ENCODE measurements at regions not wholly inside any gene's neighbourhood (a gene's known extent, or its start where the extent isn't known, plus 50 kb on each side); places are given as distances from the start of the nearest gene placed in this dataset.

- Histone ChIP-seq H3K4me3 (replicated peaks; ENCODE audit: insufficient read depth, low read length) (no peak overlapping the region), H3K27me3 (ENCODE audit: insufficient read depth, poor library complexity, severe bottlenecking) (peaks cover 2% of the 10 kb centered on the region), H3K27ac (replicated peaks) (no peak overlapping the region)
- no peak for DNase-seq (ENCODE audit: low read depth in 1 of 2, low spot score in 1 of 2)
- TF ChIP-seq GABPA (IDR thresholded peaks at IDR 0.05; ENCODE audit: low read depth), result no peak
Measured at GRCh38 chr15:37744521-37744920, 189.9 kb upstream of the TMCO5A start.

GRCh38 chr15:37751401-37751800, 183.0 kb upstream of the TMCO5A start:
- DNase-seq (ENCODE audit: low read depth in 1 of 2, low spot score in 1 of 2), result no peak
- no peak overlapping the region for H3K4me3 ChIP-seq (replicated peaks; ENCODE audit: insufficient read depth, low read length)
- TF ChIP-seq, protein P1, sequence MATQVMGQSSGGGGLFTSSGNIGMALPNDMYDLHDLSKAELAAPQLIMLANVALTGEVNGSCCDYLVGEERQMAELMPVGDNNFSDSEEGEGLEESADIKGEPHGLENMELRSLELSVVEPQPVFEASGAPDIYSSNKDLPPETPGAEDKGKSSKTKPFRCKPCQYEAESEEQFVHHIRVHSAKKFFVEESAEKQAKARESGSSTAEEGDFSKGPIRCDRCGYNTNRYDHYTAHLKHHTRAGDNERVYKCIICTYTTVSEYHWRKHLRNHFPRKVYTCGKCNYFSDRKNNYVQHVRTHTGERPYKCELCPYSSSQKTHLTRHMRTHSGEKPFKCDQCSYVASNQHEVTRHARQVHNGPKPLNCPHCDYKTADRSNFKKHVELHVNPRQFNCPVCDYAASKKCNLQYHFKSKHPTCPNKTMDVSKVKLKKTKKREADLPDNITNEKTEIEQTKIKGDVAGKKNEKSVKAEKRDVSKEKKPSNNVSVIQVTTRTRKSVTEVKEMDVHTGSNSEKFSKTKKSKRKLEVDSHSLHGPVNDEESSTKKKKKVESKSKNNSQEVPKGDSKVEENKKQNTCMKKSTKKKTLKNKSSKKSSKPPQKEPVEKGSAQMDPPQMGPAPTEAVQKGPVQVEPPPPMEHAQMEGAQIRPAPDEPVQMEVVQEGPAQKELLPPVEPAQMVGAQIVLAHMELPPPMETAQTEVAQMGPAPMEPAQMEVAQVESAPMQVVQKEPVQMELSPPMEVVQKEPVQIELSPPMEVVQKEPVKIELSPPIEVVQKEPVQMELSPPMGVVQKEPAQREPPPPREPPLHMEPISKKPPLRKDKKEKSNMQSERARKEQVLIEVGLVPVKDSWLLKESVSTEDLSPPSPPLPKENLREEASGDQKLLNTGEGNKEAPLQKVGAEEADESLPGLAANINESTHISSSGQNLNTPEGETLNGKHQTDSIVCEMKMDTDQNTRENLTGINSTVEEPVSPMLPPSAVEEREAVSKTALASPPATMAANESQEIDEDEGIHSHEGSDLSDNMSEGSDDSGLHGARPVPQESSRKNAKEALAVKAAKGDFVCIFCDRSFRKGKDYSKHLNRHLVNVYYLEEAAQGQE (IDR thresholded peaks at IDR 0.05; ENCODE audit: insufficient replicate concordance, low read depth), result no peak
- no peak for TF ChIP-seq POLR2AphosphoS5 (IDR thresholded peaks at IDR 0.05; ENCODE audit: low read depth)
- no peak overlapping the region for H3K27ac ChIP-seq (replicated peaks)
- H3K27me3 ChIP-seq (ENCODE audit: insufficient read depth, poor library complexity, severe bottlenecking), result no peaks in the 10 kb centered on the region

DNA sequence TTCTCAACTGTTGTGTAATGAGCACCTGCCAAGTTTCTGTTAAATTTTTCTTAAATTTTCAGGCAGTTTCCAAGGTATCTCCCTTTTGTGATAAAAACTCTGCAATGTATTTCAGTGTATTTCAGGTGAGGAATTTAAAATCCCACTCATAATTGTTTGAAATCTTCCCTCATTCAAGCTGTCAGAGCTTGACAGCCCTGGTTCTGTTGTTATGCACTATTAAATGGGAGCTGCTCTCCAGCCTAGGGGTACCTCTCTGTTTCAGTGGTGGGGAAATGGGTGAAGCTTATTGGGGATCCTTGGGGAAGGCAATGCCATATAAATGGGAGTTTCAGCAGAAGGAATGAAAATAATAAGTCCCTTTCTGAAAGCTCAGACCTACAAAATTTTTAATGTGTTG, 178.0 kb upstream of the TMCO5A start:
- TF ChIP-seq SPI1 (IDR thresholded peaks at IDR 0.05; ENCODE audit: borderline replicate concordance, low read depth) (no peak), POLR2AphosphoS5 (IDR thresholded peaks at IDR 0.05; ENCODE audit: low read depth) (no peak), GABPA (IDR thresholded peaks at IDR 0.05; ENCODE audit: low read depth) (no peak), CTCF (IDR thresholded peaks at IDR 0.05; ENCODE audit: insufficient read depth, low read length) (no peak)
- TF ChIP-seq, protein P1 (IDR thresholded peaks at IDR 0.05; ENCODE audit: insufficient replicate concordance, low read depth), result no peak
- no peak for DNase-seq (ENCODE audit: low read depth in 1 of 2, low spot score in 1 of 2)
- Histone ChIP-seq H3K27ac (replicated peaks) (no peak overlapping the region), H3K27me3 (ENCODE audit: insufficient read depth, poor library complexity, severe bottlenecking) (no peaks in the 10 kb centered on the region), H3K4me3 (replicated peaks; ENCODE audit: insufficient read depth, low read length) (no peak overlapping the region)

DNA sequence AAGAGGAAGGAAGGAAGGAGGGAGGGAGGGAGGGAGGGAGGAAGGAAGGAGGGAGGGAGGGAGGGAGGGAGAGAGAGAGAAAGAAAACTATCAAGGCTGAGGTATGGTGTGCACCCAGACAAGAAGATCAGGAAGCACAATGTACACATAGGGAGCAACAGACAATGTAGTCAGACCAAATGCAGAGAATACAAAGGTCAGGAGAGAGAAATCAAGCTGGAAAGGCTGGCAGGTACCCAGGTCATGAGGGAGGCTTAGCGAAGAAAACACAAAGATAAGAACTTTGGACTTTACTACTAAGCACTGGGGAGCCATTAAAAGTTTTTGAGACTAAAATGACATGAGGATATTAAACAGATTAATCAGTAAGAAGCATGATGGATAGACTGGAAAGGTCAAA, 176.0 kb upstream of the TMCO5A start:
- H3K27me3 ChIP-seq (ENCODE audit: insufficient read depth, poor library complexity, severe bottlenecking), result no peaks in the 10 kb centered on the region
- no peak overlapping the region for H3K4me3 ChIP-seq (replicated peaks; ENCODE audit: insufficient read depth, low read length)
- no peak for DNase-seq (ENCODE audit: low read depth in 1 of 2, low spot score in 1 of 2)
- TF ChIP-seq GABPA (IDR thresholded peaks at IDR 0.05; ENCODE audit: low read depth) (no peak), POLR2AphosphoS5 (IDR thresholded peaks at IDR 0.05; ENCODE audit: low read depth) (no peak), SPI1 (IDR thresholded peaks at IDR 0.05; ENCODE audit: borderline replicate concordance, low read depth) (no peak), CTCF (IDR thresholded peaks at IDR 0.05; ENCODE audit: insufficient read depth, low read length) (no peak)
- TF ChIP-seq, protein P1 (IDR thresholded peaks at IDR 0.05; ENCODE audit: insufficient replicate concordance, low read depth), result no peak
- no peak overlapping the region for H3K27ac ChIP-seq (replicated peaks)

Measured in HL-60 (cell line).